ENCODE measurements at regions not wholly inside any gene's neighbourhood (a gene's known extent, or its start where the extent isn't known, plus 50 kb on each side); places are given as distances from the start of the nearest gene placed in this dataset.

GRCh38 chrX:83186632-83187031, 321.5 kb upstream of the POU3F4 start:
- H2BK12ac ChIP-seq (ENCODE audit: insufficient read length, low read depth, low read length): no peak overlapping the region
- no peak for DNase-seq
- no peaks in the 10 kb centered on the region for H3K4me1 Mint-ChIP-seq
- H3K9me3 ChIP-seq (ENCODE audit: control insufficient read depth, low read depth, low read length): peaks cover 37% of the 10 kb centered on the region
- H2AFZ ChIP-seq (ENCODE audit: low read length): no peak overlapping the region
- no peak overlapping the region for H3K9ac ChIP-seq (ENCODE audit: extremely low read depth, insufficient read length, low read length)
- H4K91ac ChIP-seq (ENCODE audit: insufficient read length, low read depth, low read length): no peak overlapping the region
- H3K4me2 ChIP-seq (ENCODE audit: insufficient read depth, insufficient read length, low read length): no peak overlapping the region
- no peaks in the 10 kb centered on the region for H3K79me1 ChIP-seq (ENCODE audit: insufficient read depth, low read depth, low read length, poor library complexity, severe bottlenecking)
- H3K14ac ChIP-seq (ENCODE audit: insufficient read depth, low read length): no peak overlapping the region
- no peak overlapping the region for H3K4me3 Mint-ChIP-seq
- H3K79me2 ChIP-seq (ENCODE audit: insufficient read depth, low read length): no peaks in the 10 kb centered on the region
- H4K20me1 ChIP-seq (ENCODE audit: control insufficient read depth, insufficient read depth, insufficient read length): no peaks in the 10 kb centered on the region
- no peak overlapping the region for H3K18ac ChIP-seq (ENCODE audit: insufficient read length, low read depth, low read length)
- H3K36me3 Mint-ChIP-seq (ENCODE audit: insufficient read depth in 1 of 3, low read depth in 3 of 3): peaks cover 0 to 8% (median 1%) of the 10 kb centered on the region in 3 experiments; a peak in 4 of 7 replicates
- no peaks in the 10 kb centered on the region for H3K23me2 ChIP-seq (ENCODE audit: insufficient read length, low read depth, low read length, poor library complexity, severe bottlenecking)
- H2BK15ac ChIP-seq (ENCODE audit: low read depth, low read length): no peak overlapping the region
- no peaks in the 10 kb centered on the region for H3K4me1 ChIP-seq (ENCODE audit: insufficient read depth, low read length)
- no peak overlapping the region for H3K27ac ChIP-seq (ENCODE audit: insufficient read length, low read depth, low read length)
- no peak overlapping the region for H3K27ac Mint-ChIP-seq
- no peak overlapping the region for H2AK5ac ChIP-seq (ENCODE audit: insufficient read length, low read length)
- TF ChIP-seq CTCF (conservative IDR thresholded peaks at IDR 0.05): no peak
- H3T11ph ChIP-seq (ENCODE audit: low read length): no peak overlapping the region
- WGBS (ENCODE audit: extremely low coverage, insufficient read length, low lambda C conversion rate): no CpG with 5 or more reads among the region's 17 CpGs
- H3K4ac ChIP-seq (ENCODE audit: low read depth, low read length): no peak overlapping the region
- no peaks in the 10 kb centered on the region for H3K27me3 ChIP-seq (ENCODE audit: insufficient read depth, low read length)
- no peak overlapping the region for H2BK120ac ChIP-seq (ENCODE audit: low read depth, low read length, poor library complexity, severe bottlenecking)
- H3K9me3 Mint-ChIP-seq: peaks cover 70 to 77% of the 10 kb centered on the region in 2 experiments
- H4K5ac ChIP-seq (ENCODE audit: insufficient read length, low read depth, low read length): no peak overlapping the region
- H2BK5ac ChIP-seq (ENCODE audit: insufficient read length, low read length): no peak overlapping the region
- no peak overlapping the region for H4K8ac ChIP-seq (replicated peaks; ENCODE audit: insufficient read length, low read depth, low read length)
- no peak overlapping the region for H2BK20ac ChIP-seq (ENCODE audit: low read depth, low read length, poor library complexity, severe bottlenecking)
- no peak overlapping the region for H3K23ac ChIP-seq (ENCODE audit: insufficient read length, low read depth, low read length)
- no peak overlapping the region for H3K56ac ChIP-seq (ENCODE audit: insufficient read length, low read depth, low read length)
- H3K27me3 Mint-ChIP-seq (ENCODE audit: low read depth): no peaks in the 10 kb centered on the region
